Endothelial cell (in vitro differentiated cells): ENCODE measurements at regions not wholly inside any gene's neighbourhood (a gene's known extent, or its start where the extent isn't known, plus 50 kb on each side); places are given as distances from the start of the nearest gene placed in this dataset.

ENCODE experiments used
- DNase-seq: peaks from one replicate; pipeline ENCODE4 v3.0.0; 2021; ENCODE audit warnings: low spot score
- H3K27ac Mint-ChIP-seq: one replicate; pipeline ENCODE4 v1.8.0; 2021; ENCODE audit warnings: mixed read lengths, inconsistent platforms; ENCODE audit not compliant: unreplicated experiment
- H3K27me3 Mint-ChIP-seq: one replicate; pipeline ENCODE4 v1.8.0; 2021; ENCODE audit warnings: mild to moderate bottlenecking, moderate library complexity, mixed read lengths, inconsistent platforms; ENCODE audit not compliant: unreplicated experiment
- H3K36me3 Mint-ChIP-seq: one replicate; pipeline ENCODE4 v1.8.0; 2021; ENCODE audit warnings: mild to moderate bottlenecking, low read depth, mixed read lengths, inconsistent platforms; ENCODE audit not compliant: unreplicated experiment
- H3K4me1 Mint-ChIP-seq: one replicate; pipeline ENCODE4 v1.8.0; 2021; ENCODE audit warnings: mild to moderate bottlenecking, mixed read lengths, inconsistent platforms; ENCODE audit not compliant: unreplicated experiment
- H3K4me3 Mint-ChIP-seq: one replicate; pipeline ENCODE4 v1.8.0; 2021; ENCODE audit warnings: mild to moderate bottlenecking, mixed read lengths, inconsistent platforms; ENCODE audit not compliant: unreplicated experiment
- H3K9me3 Mint-ChIP-seq: one replicate; pipeline ENCODE4 v1.8.0; 2021; ENCODE audit warnings: mixed read lengths, inconsistent platforms; ENCODE audit not compliant: unreplicated experiment
- TF ChIP-seq, protein P1 (sequence below): fragments of 200-600 bp; sonication (generic); IDR thresholded peaks from one replicate; pipeline ENCODE4 v1.5.0; 2021; ENCODE audit warnings: antibody characterized with exemption; ENCODE audit not compliant: unreplicated experiment

DNA sequence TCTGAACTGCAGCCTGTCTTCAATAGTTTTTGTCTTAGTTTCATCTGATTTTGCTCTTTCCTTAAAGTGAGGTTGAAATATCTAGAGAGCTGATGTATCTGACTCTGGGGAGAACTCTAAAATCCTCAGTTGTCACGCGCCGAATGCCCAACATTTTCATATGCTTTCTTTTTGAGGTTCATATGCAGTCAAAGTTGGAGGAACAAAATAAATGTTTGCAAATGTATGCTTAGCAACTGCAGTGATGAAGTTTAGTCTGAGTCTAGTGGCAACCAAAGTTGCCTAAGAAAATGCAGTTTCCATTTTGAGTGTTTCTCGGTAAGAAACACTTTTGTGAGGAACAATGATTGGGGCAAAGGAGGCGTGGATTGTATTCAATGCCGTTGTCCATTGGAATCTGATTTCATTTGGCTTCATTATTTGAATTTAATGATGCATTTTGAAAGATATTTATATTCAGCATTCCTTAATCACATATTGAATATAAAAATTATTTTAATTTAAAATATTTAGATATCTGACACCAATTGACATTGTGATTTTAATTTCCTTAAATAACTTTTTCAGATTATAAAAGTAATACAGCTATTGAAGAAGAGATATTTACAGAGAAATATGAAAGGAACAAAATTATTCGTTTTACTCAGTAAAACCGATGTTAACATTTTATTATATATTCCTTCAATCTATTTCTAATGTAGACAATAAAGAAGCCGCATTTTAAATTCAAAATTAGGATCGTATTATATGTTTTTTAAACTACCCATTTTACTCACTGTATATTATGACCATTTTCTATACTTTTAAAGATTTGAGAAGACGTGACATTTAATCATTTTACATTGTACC lies 122.0 kb downstream of the PLEKHG1 start:
- H3K27ac Mint-ChIP-seq, result peak overlapping the region; percentile 87
- peaks cover 45% of the 10 kb centered on the region for H3K4me1 Mint-ChIP-seq

DNA sequence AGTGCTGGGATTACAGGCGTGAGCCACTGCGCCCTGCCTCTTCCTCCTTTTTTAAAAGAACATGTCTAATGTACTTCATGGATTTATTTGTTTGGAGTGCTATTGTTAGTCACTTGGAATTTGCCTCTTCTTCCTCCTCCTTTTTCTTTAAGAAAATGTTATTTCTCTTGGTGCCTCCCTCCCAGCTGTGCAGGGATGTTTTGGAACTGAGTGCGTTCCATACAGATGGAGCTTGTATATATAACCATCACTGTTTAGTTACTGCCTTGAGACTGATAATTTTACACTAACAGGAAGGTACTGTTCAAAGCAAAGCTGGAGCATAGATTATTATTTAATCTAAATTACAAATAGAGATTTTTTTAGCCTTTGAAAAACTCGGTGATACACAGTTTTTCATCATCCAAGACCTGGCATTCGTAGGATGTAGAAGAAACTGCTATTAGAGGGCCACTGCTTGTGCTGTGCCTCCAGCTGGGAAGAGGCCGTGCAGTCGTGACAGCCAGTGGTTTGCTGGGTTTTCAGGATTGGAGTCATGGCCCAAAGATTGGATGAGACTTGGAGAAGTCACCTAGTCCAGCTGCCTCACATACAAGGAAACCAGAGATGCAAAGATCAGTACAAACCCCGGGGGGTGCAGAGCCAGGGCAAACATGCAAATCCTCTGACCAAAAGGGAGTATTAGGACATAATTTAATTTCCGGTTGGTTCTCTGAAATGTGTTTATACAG lies 123.1 kb downstream of the PLEKHG1 start:
- H3K36me3 Mint-ChIP-seq, result peaks cover 4% of the 10 kb centered on the region
- H3K27ac Mint-ChIP-seq, result no peak overlapping the region
- H3K4me1 Mint-ChIP-seq, result peaks cover 39% of the 10 kb centered on the region
- no peak overlapping the region for H3K4me3 Mint-ChIP-seq
- TF ChIP-seq, protein P1, sequence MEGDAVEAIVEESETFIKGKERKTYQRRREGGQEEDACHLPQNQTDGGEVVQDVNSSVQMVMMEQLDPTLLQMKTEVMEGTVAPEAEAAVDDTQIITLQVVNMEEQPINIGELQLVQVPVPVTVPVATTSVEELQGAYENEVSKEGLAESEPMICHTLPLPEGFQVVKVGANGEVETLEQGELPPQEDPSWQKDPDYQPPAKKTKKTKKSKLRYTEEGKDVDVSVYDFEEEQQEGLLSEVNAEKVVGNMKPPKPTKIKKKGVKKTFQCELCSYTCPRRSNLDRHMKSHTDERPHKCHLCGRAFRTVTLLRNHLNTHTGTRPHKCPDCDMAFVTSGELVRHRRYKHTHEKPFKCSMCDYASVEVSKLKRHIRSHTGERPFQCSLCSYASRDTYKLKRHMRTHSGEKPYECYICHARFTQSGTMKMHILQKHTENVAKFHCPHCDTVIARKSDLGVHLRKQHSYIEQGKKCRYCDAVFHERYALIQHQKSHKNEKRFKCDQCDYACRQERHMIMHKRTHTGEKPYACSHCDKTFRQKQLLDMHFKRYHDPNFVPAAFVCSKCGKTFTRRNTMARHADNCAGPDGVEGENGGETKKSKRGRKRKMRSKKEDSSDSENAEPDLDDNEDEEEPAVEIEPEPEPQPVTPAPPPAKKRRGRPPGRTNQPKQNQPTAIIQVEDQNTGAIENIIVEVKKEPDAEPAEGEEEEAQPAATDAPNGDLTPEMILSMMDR, result no peak
- H3K9me3 Mint-ChIP-seq, result no peaks in the 10 kb centered on the region
- no peak for DNase-seq
- peaks cover 3% of the 10 kb centered on the region for H3K27me3 Mint-ChIP-seq

More for the DNA sequence above, 122.0 kb downstream of the PLEKHG1 start:
- H3K36me3 Mint-ChIP-seq, result peaks cover 4% of the 10 kb centered on the region
- no peak overlapping the region for H3K4me3 Mint-ChIP-seq
- H3K9me3 Mint-ChIP-seq, result no peaks in the 10 kb centered on the region
- TF ChIP-seq, protein P1, result no peak
- no peak for DNase-seq
- peaks cover 4% of the 10 kb centered on the region for H3K27me3 Mint-ChIP-seq

DNA sequence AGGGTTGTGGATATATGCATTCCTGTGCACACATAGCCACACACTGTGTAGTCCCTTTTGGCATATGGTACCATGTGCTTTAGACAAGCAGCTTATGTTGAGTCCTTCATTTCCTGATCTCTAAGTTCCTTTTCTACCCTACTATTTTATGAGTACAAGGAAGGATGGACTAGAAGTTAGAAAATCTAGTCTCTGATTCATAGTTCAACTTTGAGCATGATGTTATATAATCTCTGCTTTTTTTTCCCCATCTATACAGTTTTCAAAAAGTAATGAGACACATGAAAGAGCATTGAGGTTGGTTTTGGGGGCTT lies 123.6 kb downstream of the PLEKHG1 start:
- TF ChIP-seq, protein P1, result no peak
- Mint-ChIP-seq H3K27ac (no peak overlapping the region), H3K27me3 (peaks cover 3% of the 10 kb centered on the region), H3K4me3 (no peak overlapping the region), H3K9me3 (no peaks in the 10 kb centered on the region), H3K36me3 (peaks cover 4% of the 10 kb centered on the region), H3K4me1 (peaks cover 39% of the 10 kb centered on the region)
- DNase-seq, result no peak

DNA sequence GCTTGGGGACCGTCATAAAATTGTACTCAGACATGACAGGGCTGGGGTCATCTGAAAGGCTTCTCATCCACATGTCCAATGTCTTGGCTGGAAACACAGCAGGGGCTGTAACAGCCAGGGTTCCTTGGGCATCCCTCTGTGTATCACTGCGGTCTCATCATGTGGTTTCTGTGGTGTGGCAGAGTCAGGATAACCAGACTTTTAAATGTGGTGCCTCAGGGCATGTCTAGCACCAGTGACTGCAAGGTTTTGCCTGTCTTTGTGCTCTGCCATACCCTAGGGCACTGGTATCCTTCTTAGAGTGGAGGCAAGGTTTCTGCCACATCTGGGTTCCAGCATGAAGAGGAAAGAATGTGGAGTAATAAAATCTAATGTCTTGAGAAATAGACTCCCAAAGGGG lies 124.2 kb downstream of the PLEKHG1 start:
- peaks cover 3% of the 10 kb centered on the region for H3K27me3 Mint-ChIP-seq
- H3K4me3 Mint-ChIP-seq, result no peak overlapping the region
- H3K9me3 Mint-ChIP-seq, result no peaks in the 10 kb centered on the region
- peaks cover 4% of the 10 kb centered on the region for H3K36me3 Mint-ChIP-seq
- no peak for DNase-seq
- TF ChIP-seq, protein P1, result no peak
- H3K27ac Mint-ChIP-seq, result no peak overlapping the region
- peaks cover 34% of the 10 kb centered on the region for H3K4me1 Mint-ChIP-seq

DNA sequence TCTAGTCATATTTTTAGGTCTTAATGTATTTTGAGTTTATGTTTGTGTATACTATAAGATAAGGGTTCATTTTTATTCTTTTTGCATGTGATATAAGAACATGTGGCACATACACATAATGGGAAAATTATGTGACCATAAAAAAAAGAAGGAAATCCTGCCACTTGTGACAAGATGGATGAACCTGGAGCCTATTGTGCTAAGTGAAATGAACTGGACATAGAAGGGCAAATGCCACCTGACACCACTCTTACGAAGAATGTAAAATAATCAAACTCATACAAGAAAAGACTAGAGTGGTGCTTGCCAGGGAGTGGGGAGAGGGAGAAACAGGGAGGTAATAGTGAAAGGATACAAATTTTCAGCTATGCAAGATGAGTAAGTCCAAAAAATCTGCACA lies 126.1 kb downstream of the PLEKHG1 start:
- Mint-ChIP-seq H3K36me3 (peaks cover 8% of the 10 kb centered on the region), H3K9me3 (no peaks in the 10 kb centered on the region), H3K4me1 (peaks cover 23% of the 10 kb centered on the region), H3K4me3 (no peak overlapping the region), H3K27ac (no peak overlapping the region), H3K27me3 (peaks cover 3% of the 10 kb centered on the region)
- TF ChIP-seq, protein P1, result no peak
- no peak for DNase-seq
